ENCODE measurements at regions not wholly inside any gene's neighbourhood (a gene's known extent, or its start where the extent isn't known, plus 50 kb on each side); places are given as distances from the start of the nearest gene placed in this dataset.
"Not testable (repeated sequence)": the region's sequence is repeated elsewhere in the genome, so short reads cannot be mapped to it uniquely, and the experiment has no call there.

GRCh38 chr15:62413786-62414185 lies 248.7 kb upstream of the C2CD4B start:
- DNase-seq = no peak

- DNase-seq = no peak
Measured at GRCh38 chr15:62415498-62415897, 250.4 kb upstream of the C2CD4B start.

- no peak for DNase-seq
Measured at GRCh38 chr15:62416526-62416925, 251.4 kb upstream of the C2CD4B start.

- DNase-seq = no peak
Measured at GRCh38 chr15:62417439-62417838, 252.4 kb upstream of the C2CD4B start.

GRCh38 chr15:62418496-62418895 lies 253.4 kb upstream of the C2CD4B start:
- not testable (repeated sequence) for DNase-seq

GRCh38 chr15:62419192-62419591 lies 254.1 kb upstream of the C2CD4B start:
- no peak for DNase-seq

- not testable (repeated sequence) for DNase-seq
Measured at GRCh38 chr15:62420371-62420770, 255.3 kb upstream of the C2CD4B start.

- no peak for DNase-seq
Measured at GRCh38 chr15:62421289-62421688, 256.2 kb upstream of the C2CD4B start.

GRCh38 chr15:62426387-62426956 lies 261.4 kb upstream of the C2CD4B start:
- DNase-seq = no peak

GRCh38 chr15:62428259-62428658 lies 263.2 kb upstream of the C2CD4B start:
- no peak for DNase-seq

- DNase-seq = no peak
Measured at GRCh38 chr15:62428851-62429598, 263.9 kb upstream of the C2CD4B start.

GRCh38 chr15:62430056-62430455 lies 265.0 kb upstream of the C2CD4B start:
- DNase-seq = no peak

GRCh38 chr15:62430552-62430951 lies 265.5 kb upstream of the C2CD4B start:
- DNase-seq = no peak

- no peak for DNase-seq
Measured at GRCh38 chr15:62431008-62431797, 266.1 kb upstream of the C2CD4B start.

- no peak for DNase-seq
Measured at GRCh38 chr15:62431817-62432216, 266.7 kb upstream of the C2CD4B start.

GRCh38 chr15:62432702-62433398 lies 267.8 kb upstream of the C2CD4B start:
- no peak for DNase-seq

- DNase-seq = no peak
Measured at GRCh38 chr15:62436235-62436634, 271.1 kb upstream of the C2CD4B start.

GRCh38 chr15:62437753-62438152 lies 272.7 kb upstream of the C2CD4B start:
- DNase-seq = no peak

GRCh38 chr15:62439543-62440016 lies 274.5 kb upstream of the C2CD4B start:
- DNase-seq = no peak

- no peak for DNase-seq
Measured at GRCh38 chr15:62440362-62441105, 275.4 kb upstream of the C2CD4B start.

GRCh38 chr15:62444104-62445022 lies 279.3 kb upstream of the C2CD4B start:
- DNase-seq = no peak
